NCI-H524 treated with DMSO at 0.1 percent for 48 hours (cell line): ENCODE measurements at regions not wholly inside any gene's neighbourhood (a gene's known extent, or its start where the extent isn't known, plus 50 kb on each side); places are given as distances from the start of the nearest gene placed in this dataset.

Experiments used
- DNase-seq: peaks from one replicate; lab custom pipeline; 2025; lab: John Stamatoyannopoulos, UW

GRCh38 chr22:44554411-44554810 lies 56.4 kb upstream of the RTL6 start:
- no peak for DNase-seq

DNA sequence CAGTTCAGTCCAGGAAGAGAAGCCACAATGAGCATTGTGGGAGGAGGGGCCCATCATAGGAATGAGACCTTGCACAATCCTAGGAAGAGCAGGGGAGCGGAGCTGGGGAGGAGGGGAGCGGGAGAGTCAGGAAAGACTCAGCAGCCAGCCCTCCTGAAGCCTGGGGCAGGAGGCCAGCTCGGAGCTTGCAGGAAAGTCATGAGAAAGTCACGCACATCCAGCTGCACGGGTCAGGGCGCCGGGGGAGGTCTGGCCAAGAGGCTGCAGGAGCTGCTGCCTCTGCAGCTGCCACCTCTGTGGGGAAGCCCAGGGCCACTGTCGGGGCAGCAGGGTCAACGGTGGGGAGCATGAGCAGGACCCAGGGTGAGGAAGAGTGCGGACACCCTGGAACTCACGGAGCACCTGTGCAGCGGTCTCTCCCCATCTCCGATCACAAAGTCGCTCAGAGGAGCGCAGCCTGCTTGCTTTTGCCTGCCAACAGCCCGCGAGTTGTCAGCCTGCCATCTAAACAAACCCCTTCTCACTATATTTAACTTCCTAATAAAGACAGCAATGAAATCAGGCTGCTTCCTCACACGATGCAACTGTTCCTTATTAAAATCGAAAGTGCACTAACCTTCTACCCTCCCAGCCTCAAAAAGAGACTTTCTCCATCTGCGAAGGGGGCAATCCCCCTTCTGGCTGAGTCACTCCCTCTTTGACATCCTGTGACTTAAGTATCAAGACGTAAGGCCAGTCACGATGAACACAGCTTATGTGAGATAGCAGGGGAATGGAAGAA lies 52.9 kb upstream of the RTL6 start:
- DNase-seq, result no peak

GRCh38 chr22:44549701-44550100 lies 51.7 kb upstream of the RTL6 start:
- no peak for DNase-seq

GRCh38 chr22:44548981-44549380 lies 50.9 kb upstream of the RTL6 start:
- DNase-seq, result no peak
